ENCODE measurements at regions not wholly inside any gene's neighbourhood (a gene's known extent, or its start where the extent isn't known, plus 50 kb on each side); places are given as distances from the start of the nearest gene placed in this dataset.

DNA sequence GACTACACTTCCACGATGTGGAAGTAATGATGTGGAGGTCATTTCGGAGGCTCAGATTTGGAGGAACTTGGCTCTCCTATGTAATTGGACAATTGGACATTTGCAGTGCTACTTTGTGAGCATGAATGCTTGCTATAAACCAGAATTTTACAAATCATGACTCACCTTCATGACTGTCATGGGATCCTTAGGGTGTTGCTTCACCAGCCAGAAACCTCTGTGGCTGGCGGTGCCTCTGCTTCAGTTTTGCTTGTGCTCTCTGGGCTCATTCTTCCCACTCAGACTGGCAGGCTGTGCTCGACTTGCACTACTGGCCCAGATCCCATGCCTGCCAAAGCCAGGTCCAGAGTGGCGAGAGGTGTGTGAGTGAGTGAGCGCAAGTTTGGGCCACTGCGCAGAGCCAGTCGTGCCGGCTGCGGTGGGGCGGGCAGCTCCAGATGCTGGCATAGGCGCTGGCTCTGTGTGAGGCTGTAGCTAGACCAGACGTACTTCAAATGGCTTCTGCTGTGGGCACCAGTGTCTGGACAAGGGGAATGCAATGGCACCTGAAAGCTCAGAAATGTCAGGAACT, 387.8 kb downstream of the AEBP2 start:
- TF ChIP-seq, protein P1, sequence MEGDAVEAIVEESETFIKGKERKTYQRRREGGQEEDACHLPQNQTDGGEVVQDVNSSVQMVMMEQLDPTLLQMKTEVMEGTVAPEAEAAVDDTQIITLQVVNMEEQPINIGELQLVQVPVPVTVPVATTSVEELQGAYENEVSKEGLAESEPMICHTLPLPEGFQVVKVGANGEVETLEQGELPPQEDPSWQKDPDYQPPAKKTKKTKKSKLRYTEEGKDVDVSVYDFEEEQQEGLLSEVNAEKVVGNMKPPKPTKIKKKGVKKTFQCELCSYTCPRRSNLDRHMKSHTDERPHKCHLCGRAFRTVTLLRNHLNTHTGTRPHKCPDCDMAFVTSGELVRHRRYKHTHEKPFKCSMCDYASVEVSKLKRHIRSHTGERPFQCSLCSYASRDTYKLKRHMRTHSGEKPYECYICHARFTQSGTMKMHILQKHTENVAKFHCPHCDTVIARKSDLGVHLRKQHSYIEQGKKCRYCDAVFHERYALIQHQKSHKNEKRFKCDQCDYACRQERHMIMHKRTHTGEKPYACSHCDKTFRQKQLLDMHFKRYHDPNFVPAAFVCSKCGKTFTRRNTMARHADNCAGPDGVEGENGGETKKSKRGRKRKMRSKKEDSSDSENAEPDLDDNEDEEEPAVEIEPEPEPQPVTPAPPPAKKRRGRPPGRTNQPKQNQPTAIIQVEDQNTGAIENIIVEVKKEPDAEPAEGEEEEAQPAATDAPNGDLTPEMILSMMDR (IDR thresholded peaks at IDR 0.05), result no peak
- TF ChIP-seq POLR2AphosphoS5 (IDR thresholded peaks at IDR 0.05) (no peak), POLR2A (IDR thresholded peaks at IDR 0.05) (no peak)

All from sigmoid colon (tissue), 4 donors.